ENCODE measurements at regions not wholly inside any gene's neighbourhood (a gene's known extent, or its start where the extent isn't known, plus 50 kb on each side); places are given as distances from the start of the nearest gene placed in this dataset.

- intact Hi-C loops (cut with DNase I; ENCODE audit: low total_unique reads), result no loop called here
- no peaks in the 10 kb centered on the region for H3K4me1 ChIP-seq
- no peak overlapping the region for H3K27ac ChIP-seq
- H3K36me3 ChIP-seq, result no peaks in the 10 kb centered on the region
- no peaks in the 10 kb centered on the region for H3K27me3 ChIP-seq (replicated peaks in 1 of 7)
- no peaks in the 10 kb centered on the region for H3K9me3 ChIP-seq
- TF ChIP-seq CTCF (IDR thresholded peaks at IDR 0.05 in 8 of 11, conservative IDR thresholded peaks at IDR 0.05 in 3 of 11) (no peak), POLR2A (IDR thresholded peaks at IDR 0.05) (no peak), POLR2AphosphoS5 (IDR thresholded peaks at IDR 0.05) (no peak)
- no peak for DNase-seq
- H3K4me3 ChIP-seq, result no peak overlapping the region
- WGBS, 5 donors, result 56 to 66% (median 59%) methylated on average over 3 of the region's 3 CpGs
Observed at GRCh38 chr7:32154797-32155196, 84.6 kb upstream of the PDE1C start.

GRCh38 chr7:32153006-32153405 lies 82.8 kb upstream of the PDE1C start:
- DNase-seq, result no peak
- no peaks in the 10 kb centered on the region for H3K36me3 ChIP-seq
- no peaks in the 10 kb centered on the region for H3K4me1 ChIP-seq
- no peak overlapping the region for H3K27ac ChIP-seq
- intact Hi-C loops (cut with DNase I; ENCODE audit: low total_unique reads), result no loop called here
- TF ChIP-seq CTCF (IDR thresholded peaks at IDR 0.05 in 8 of 11, conservative IDR thresholded peaks at IDR 0.05 in 3 of 11), result no peak
- no peak for TF ChIP-seq POLR2A (IDR thresholded peaks at IDR 0.05)
- no peak for TF ChIP-seq POLR2AphosphoS5 (IDR thresholded peaks at IDR 0.05)
- H3K4me3 ChIP-seq, result no peak overlapping the region
- 81 to 95% (median 88%) methylated on average over 4 of the region's 4 CpGs for WGBS, 5 donors
- H3K27me3 ChIP-seq (replicated peaks in 1 of 7), result no peaks in the 10 kb centered on the region
- H3K9me3 ChIP-seq, result no peaks in the 10 kb centered on the region

- DNase-seq, result no peak
- H3K36me3 ChIP-seq, result no peaks in the 10 kb centered on the region
- 69 to 80% (median 75%) methylated on average over 3 of the region's 3 CpGs for WGBS, 5 donors
- TF ChIP-seq POLR2A (IDR thresholded peaks at IDR 0.05) (no peak), CTCF (IDR thresholded peaks at IDR 0.05 in 8 of 11, conservative IDR thresholded peaks at IDR 0.05 in 3 of 11) (no peak), POLR2AphosphoS5 (IDR thresholded peaks at IDR 0.05) (no peak)
- H3K4me1 ChIP-seq, result no peaks in the 10 kb centered on the region
- H3K27ac ChIP-seq, result no peak overlapping the region
- intact Hi-C loops (cut with DNase I; ENCODE audit: low total_unique reads), result no loop called here
- H3K4me3 ChIP-seq, result no peak overlapping the region
- H3K27me3 ChIP-seq (replicated peaks in 1 of 7), result no peaks in the 10 kb centered on the region
- H3K9me3 ChIP-seq, result no peaks in the 10 kb centered on the region
Observed at GRCh38 chr7:32152576-32152975, 82.4 kb upstream of the PDE1C start.

- H3K27ac ChIP-seq, result no peak overlapping the region
- intact Hi-C loops (cut with DNase I; ENCODE audit: low total_unique reads), result no loop called here
Observed at GRCh38 chr7:32150589-32150988, 80.4 kb upstream of the PDE1C start.

More at GRCh38 chr7:32150589-32150988, 80.4 kb upstream of the PDE1C start:
- WGBS, 5 donors, result 69 to 86% (median 83%) methylated on average over 2 of the region's 2 CpGs
- DNase-seq, result no peak
- Histone ChIP-seq H3K4me1 (no peaks in the 10 kb centered on the region), H3K4me3 (no peak overlapping the region), H3K27me3 (replicated peaks in 1 of 7) (no peaks in the 10 kb centered on the region), H3K9me3 (peaks cover 0 to 10% (median 0%) of the 10 kb centered on the region in 8 donors), H3K36me3 (no peaks in the 10 kb centered on the region)
- TF ChIP-seq CTCF (IDR thresholded peaks at IDR 0.05 in 8 of 11, conservative IDR thresholded peaks at IDR 0.05 in 3 of 11) (no peak), POLR2A (IDR thresholded peaks at IDR 0.05) (no peak), POLR2AphosphoS5 (IDR thresholded peaks at IDR 0.05) (no peak)

Data from spleen (tissue), 11 donors.